OCI-LY3 (cell line): ENCODE measurements at regions not wholly inside any gene's neighbourhood (a gene's known extent, or its start where the extent isn't known, plus 50 kb on each side); places are given as distances from the start of the nearest gene placed in this dataset.

Experiments used
- H2AFZ ChIP-seq: fragments of 200-600, 300-600 bp; shearing (Covaris generic); 2 replicates; pipeline ENCODE4 v1.6.0; 2014; ENCODE audit warnings: antibody characterized with exemption, low read depth, low read length
- H3K27ac ChIP-seq: fragments of 200-600, 300-600 bp; sonication (generic); 2 replicates; pipeline ENCODE4 v1.5.1; 2014; ENCODE audit warnings: mild to moderate bottlenecking, low read length, moderate library complexity, mixed read lengths
- H3K27me3 ChIP-seq: fragments of 200-600, 300-600 bp; sonication (generic); 2 replicates; pipeline ENCODE4 v1.6.1; 2014; ENCODE audit warnings: low read depth, low read length, mixed read lengths
- H3K36me3 ChIP-seq: fragments of 200-600, 300-600 bp; sonication (generic); replicated peaks from 2 replicates; pipeline ENCODE3; 2014; ENCODE audit warnings: low read depth, low read length, mixed read lengths
- H3K4me1 ChIP-seq: fragments of 300-600, 200-600 bp; sonication (generic); 2 replicates; pipeline ENCODE4 v1.6.1; 2014; ENCODE audit warnings: low read length, mixed read lengths
- H3K4me2 ChIP-seq: fragments of 200-600, 300-600 bp; sonication (generic); 2 replicates; pipeline ENCODE4 v1.6.1; 2014; ENCODE audit warnings: low read length, mixed read lengths
- H3K4me3 ChIP-seq: fragments of 300-600, 200-600 bp; sonication (generic); 2 replicates; pipeline ENCODE4 v1.5.1; 2014; ENCODE audit warnings: antibody characterized with exemption, mild to moderate bottlenecking, low read length, moderate library complexity
- H3K79me2 ChIP-seq: fragments of 300-600, 200-600 bp; shearing (Covaris generic); 2 replicates; pipeline ENCODE4 v1.6.1; 2014; ENCODE audit warnings: mild to moderate bottlenecking, low read length, mixed read lengths
- H3K9ac ChIP-seq: fragments of 300-600, 200-600 bp; shearing (Covaris generic); 2 replicates; pipeline ENCODE4 v1.6.0; 2014; ENCODE audit warnings: mild to moderate bottlenecking, low read length, moderate library complexity
- H3K9me3 ChIP-seq: fragments of 200-600, 300-600 bp; shearing (Covaris generic); 2 replicates; pipeline ENCODE4 v1.6.1; 2014; ENCODE audit warnings: low read length, mixed read lengths; ENCODE audit not compliant: insufficient read depth
- H4K20me1 ChIP-seq: fragments of 200-600, 300-600 bp; sonication (generic); 2 replicates; pipeline ENCODE4 v1.6.1; 2016; ENCODE audit warnings: low read length, mixed read lengths; ENCODE audit not compliant: insufficient read depth
- EZH2phosphoT487 ChIP-seq: fragments of 200-600 bp; shearing (Covaris generic); IDR thresholded peaks from 2 replicates; pipeline ENCODE4 v1.6.1; 2018; ENCODE audit warnings: antibody characterized with exemption, mixed run types, low read depth
- TF ChIP-seq, protein P1 (sequence below): fragments of 200-600, 300-600 bp; sonication (generic); IDR thresholded peaks from 2 replicates; pipeline ENCODE4 v1.5.1; 2014; ENCODE audit warnings: antibody characterized with exemption, low read length, low read depth

DNA sequence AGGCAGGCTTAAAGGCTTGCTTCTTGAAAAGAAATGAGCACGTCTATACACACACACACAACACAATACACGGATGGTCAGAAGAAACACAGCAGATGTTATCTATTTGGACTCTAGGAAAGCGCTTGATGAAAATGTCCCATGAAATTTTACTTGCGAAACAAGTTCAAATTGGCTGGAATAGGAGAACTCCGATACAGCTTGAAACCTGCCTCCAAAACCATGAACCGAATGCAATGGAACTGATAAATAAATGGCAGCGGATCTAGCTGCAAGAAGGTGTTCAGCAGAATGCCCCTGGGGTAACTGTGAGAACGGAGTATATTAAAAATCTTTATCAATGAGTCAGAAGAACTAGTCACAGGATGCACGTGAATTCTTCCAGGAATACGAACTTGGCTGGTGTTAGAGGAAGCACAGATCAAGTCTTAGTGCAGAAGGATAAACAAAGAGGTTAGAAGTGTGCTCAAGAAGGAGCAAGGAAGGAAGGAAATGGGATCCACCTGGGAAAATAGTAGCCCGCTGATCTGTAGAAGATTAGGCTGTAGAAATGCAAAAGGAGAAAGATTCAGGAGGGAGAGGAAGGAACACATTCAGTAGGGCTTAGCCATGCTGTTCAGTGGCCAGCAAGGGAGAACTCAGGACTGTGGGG lies 142.0 kb upstream of the PRKCQ start:
- Histone ChIP-seq H3K79me2 (no peaks in the 10 kb centered on the region), H3K9ac (no peak overlapping the region), H4K20me1 (no peaks in the 10 kb centered on the region), H3K4me1 (no peaks in the 10 kb centered on the region), H3K36me3 (no peaks in the 10 kb centered on the region), H3K27me3 (peaks cover 17% of the 10 kb centered on the region; the same call in 1 of the 2 replicates), H3K4me3 (no peak overlapping the region), H3K4me2 (no peak overlapping the region), H3K9me3 (no peaks in the 10 kb centered on the region), H3K27ac (no peak overlapping the region), H2AFZ (no peak overlapping the region)
- TF ChIP-seq, protein P1, sequence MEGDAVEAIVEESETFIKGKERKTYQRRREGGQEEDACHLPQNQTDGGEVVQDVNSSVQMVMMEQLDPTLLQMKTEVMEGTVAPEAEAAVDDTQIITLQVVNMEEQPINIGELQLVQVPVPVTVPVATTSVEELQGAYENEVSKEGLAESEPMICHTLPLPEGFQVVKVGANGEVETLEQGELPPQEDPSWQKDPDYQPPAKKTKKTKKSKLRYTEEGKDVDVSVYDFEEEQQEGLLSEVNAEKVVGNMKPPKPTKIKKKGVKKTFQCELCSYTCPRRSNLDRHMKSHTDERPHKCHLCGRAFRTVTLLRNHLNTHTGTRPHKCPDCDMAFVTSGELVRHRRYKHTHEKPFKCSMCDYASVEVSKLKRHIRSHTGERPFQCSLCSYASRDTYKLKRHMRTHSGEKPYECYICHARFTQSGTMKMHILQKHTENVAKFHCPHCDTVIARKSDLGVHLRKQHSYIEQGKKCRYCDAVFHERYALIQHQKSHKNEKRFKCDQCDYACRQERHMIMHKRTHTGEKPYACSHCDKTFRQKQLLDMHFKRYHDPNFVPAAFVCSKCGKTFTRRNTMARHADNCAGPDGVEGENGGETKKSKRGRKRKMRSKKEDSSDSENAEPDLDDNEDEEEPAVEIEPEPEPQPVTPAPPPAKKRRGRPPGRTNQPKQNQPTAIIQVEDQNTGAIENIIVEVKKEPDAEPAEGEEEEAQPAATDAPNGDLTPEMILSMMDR, result no peak
- no peak for TF ChIP-seq EZH2phosphoT487

DNA sequence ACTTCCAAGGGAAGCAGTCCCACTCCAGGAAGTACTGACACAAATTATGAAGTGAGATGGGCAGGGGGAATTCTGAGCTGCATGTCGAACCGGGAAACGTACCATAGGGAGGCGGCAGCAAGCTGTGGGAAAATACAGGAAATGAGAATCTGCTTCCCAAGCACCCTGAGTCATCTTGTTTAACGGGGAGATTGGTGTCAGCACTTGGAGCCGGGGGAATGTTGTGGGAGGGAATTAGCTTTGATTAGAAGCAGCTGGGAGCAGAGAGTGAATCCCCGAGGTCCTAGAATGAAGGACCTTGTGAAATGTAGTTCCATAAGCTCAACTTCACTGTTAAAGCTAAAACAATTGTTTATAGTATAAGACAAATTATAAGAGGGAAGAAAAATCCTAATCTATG lies 141.4 kb upstream of the PRKCQ start:
- H2AFZ ChIP-seq, result no peak overlapping the region
- H3K4me3 ChIP-seq, result no peak overlapping the region
- H3K27me3 ChIP-seq, result peaks cover 13% of the 10 kb centered on the region; the same call in 1 of the 2 replicates
- no peaks in the 10 kb centered on the region for H3K9me3 ChIP-seq
- no peak overlapping the region for H3K4me2 ChIP-seq
- no peak overlapping the region for H3K27ac ChIP-seq
- no peaks in the 10 kb centered on the region for H4K20me1 ChIP-seq
- TF ChIP-seq EZH2phosphoT487, result no peak
- TF ChIP-seq, protein P1, result no peak
- H3K4me1 ChIP-seq, result no peaks in the 10 kb centered on the region
- no peak overlapping the region for H3K9ac ChIP-seq
- H3K36me3 ChIP-seq, result no peaks in the 10 kb centered on the region
- H3K79me2 ChIP-seq, result no peaks in the 10 kb centered on the region

DNA sequence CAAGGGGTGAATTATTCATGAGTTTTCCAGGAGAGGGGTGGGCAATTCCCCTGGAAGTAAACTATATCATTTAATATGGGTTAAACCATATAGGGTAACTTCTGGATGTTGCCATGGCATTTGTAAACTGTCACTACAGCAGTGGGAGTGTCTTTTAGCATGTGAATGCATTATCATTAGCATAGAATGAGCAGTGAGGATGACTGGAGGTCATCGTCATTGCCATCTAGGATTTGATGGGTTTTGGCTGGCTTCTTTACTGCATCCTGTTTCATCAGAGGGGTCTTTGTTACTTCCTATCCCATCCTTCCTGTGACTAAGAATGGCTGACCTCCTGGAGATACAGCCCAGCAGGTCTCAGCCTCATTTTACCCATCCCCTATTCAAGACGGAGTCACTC lies 139.5 kb upstream of the PRKCQ start:
- H3K4me2 ChIP-seq, result no peak overlapping the region
- H4K20me1 ChIP-seq, result no peaks in the 10 kb centered on the region
- TF ChIP-seq, protein P1, result no peak
- no peak for TF ChIP-seq EZH2phosphoT487

DNA sequence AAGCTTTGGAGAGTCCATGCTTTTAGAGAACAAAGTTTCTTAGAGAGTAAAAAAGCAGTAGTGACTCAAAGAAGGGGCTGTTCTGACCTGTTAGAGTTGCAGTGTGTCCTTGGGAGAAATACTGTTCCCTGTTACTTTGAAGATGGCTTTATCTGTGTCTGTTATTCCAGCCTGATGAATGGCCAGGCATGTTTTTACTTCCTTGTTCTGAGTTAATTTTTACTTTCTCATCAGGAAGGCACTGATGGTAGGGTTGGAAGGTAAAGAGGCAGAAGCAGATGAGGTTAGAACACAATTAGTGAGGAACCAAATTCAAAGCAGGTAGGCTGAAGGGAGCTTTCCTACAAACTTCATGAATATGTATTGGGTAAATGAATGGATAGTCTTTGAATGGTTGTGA lies 138.5 kb upstream of the PRKCQ start:
- Histone ChIP-seq H3K9me3 (no peaks in the 10 kb centered on the region), H3K4me2 (no peak overlapping the region), H3K9ac (no peak overlapping the region), H3K36me3 (no peaks in the 10 kb centered on the region), H3K27ac (no peak overlapping the region), H3K79me2 (no peaks in the 10 kb centered on the region), H3K27me3 (peaks cover 6% of the 10 kb centered on the region; the same call in 1 of the 2 replicates), H3K4me3 (no peak overlapping the region), H2AFZ (no peak overlapping the region), H3K4me1 (no peaks in the 10 kb centered on the region), H4K20me1 (no peaks in the 10 kb centered on the region)
- TF ChIP-seq EZH2phosphoT487, result no peak
- TF ChIP-seq, protein P1, result no peak

More for the DNA sequence above, 139.5 kb upstream of the PRKCQ start:
- Histone ChIP-seq H3K27me3 (peaks cover 6% of the 10 kb centered on the region; the same call in 1 of the 2 replicates), H3K36me3 (no peaks in the 10 kb centered on the region), H3K27ac (no peak overlapping the region), H3K4me1 (no peaks in the 10 kb centered on the region), H2AFZ (no peak overlapping the region), H3K9ac (no peak overlapping the region), H3K4me3 (no peak overlapping the region), H3K9me3 (no peaks in the 10 kb centered on the region), H3K79me2 (no peaks in the 10 kb centered on the region)
